Fibroblast of pulmonary artery (primary cell): ENCODE measurements at regions not wholly inside any gene's neighbourhood (a gene's known extent, or its start where the extent isn't known, plus 50 kb on each side); places are given as distances from the start of the nearest gene placed in this dataset.

Source experiments
- DNase-seq: peaks from one replicate; pipeline ENCODE4 v3.0.0-alpha.2; 2010; ENCODE audit warnings: low read depth
- H3K4me3 ChIP-seq: replicated peaks from 2 replicates; pipeline ENCODE4 v1.5.1; 2011; ENCODE audit warnings: low read depth, mild to moderate bottlenecking, control low read depth, low read length, moderate library complexity
- TF ChIP-seq, protein P1 (sequence below): IDR thresholded peaks from 2 replicates; pipeline ENCODE4 v1.5.1; 2011; ENCODE audit warnings: mild to moderate bottlenecking, control low read depth, low read length, inconsistent platforms; ENCODE audit errors: missing control alignments

DNA sequence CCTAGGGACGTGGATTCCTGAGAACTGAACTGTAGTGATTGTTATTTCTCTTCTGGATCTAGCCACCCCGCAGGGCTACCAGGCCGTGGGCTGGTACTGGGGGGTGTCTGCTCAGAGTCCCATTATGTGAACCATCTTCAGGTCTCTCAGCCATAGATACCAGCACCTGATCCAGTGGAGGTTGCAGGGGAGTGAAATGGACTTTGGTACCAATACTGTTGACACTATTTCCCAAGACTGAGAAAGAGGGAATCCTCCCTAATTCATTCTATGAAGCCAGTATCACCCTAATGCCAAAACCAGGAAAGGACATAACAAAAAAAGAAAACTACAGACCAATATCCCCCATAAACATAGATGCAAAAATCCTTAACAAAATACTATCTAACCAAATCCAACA, 237.0 kb upstream of the AGTR1 start:
- H3K4me3 ChIP-seq: no peak overlapping the region
- TF ChIP-seq, protein P1, sequence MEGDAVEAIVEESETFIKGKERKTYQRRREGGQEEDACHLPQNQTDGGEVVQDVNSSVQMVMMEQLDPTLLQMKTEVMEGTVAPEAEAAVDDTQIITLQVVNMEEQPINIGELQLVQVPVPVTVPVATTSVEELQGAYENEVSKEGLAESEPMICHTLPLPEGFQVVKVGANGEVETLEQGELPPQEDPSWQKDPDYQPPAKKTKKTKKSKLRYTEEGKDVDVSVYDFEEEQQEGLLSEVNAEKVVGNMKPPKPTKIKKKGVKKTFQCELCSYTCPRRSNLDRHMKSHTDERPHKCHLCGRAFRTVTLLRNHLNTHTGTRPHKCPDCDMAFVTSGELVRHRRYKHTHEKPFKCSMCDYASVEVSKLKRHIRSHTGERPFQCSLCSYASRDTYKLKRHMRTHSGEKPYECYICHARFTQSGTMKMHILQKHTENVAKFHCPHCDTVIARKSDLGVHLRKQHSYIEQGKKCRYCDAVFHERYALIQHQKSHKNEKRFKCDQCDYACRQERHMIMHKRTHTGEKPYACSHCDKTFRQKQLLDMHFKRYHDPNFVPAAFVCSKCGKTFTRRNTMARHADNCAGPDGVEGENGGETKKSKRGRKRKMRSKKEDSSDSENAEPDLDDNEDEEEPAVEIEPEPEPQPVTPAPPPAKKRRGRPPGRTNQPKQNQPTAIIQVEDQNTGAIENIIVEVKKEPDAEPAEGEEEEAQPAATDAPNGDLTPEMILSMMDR: no peak
- no peak for DNase-seq

DNA sequence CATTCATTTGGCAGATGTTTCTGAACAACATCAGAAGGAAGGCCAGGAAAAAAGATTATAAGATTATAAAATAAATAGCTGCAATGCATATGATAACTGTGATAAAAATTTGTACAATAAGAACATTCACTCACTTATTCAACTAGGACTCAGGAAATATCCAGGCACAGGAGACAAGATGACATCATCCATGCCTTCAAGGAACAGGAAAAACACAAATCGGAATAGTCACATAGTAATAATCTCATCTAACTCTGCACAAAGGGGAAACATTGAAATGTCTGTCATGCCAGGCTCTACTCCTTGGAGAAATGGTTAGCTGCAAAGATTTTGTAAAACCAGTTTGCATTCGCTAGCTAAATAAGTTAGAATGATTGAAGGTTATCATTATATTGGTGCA, 233.5 kb upstream of the AGTR1 start:
- TF ChIP-seq, protein P1: no peak

GRCh38 chr3:148466143-148466542, 231.6 kb upstream of the AGTR1 start:
- TF ChIP-seq, protein P1: no peak
- peak; percentile 45 for DNase-seq

More for the DNA sequence above, 233.5 kb upstream of the AGTR1 start:
- DNase-seq: peak; percentile 53
- no peak overlapping the region for H3K4me3 ChIP-seq

GRCh38 chr3:148466980-148467740, 230.5 kb upstream of the AGTR1 start:
- no peak for DNase-seq
- TF ChIP-seq, protein P1: no peak

More at GRCh38 chr3:148466143-148466542, 231.6 kb upstream of the AGTR1 start:
- no peak overlapping the region for H3K4me3 ChIP-seq

GRCh38 chr3:148477375-148477774, 220.3 kb upstream of the AGTR1 start:
- DNase-seq: no peak
- TF ChIP-seq, protein P1: no peak
- H3K4me3 ChIP-seq: no peak overlapping the region

More at GRCh38 chr3:148466980-148467740, 230.5 kb upstream of the AGTR1 start:
- no peak overlapping the region for H3K4me3 ChIP-seq

GRCh38 chr3:148493631-148494030, 204.1 kb upstream of the AGTR1 start:
- TF ChIP-seq, protein P1: no peak
- H3K4me3 ChIP-seq: no peak overlapping the region
- DNase-seq: no peak

DNA sequence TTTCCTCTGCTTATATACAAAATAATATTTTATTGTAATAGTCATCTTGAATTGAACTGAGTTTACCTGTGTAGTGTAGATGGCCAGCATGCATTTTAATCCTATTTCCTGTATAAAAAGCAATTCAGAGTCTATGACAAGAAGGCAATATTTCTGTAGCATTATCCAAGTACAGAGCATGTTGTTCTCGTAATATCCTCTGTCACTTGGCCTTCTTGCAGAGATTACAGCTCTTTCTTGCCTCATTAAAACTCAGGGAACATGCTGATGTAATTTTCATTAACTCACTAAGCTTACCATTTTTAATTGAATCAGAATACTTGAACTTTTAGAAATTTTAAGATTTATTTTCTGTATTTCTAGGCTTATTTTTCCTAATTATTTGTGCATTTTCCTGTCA, 203.3 kb upstream of the AGTR1 start:
- no peak overlapping the region for H3K4me3 ChIP-seq
- TF ChIP-seq, protein P1: no peak
- DNase-seq: peak; percentile 34
